Right lobe of liver (tissue), 4 donors: ENCODE measurements at regions not wholly inside any gene's neighbourhood (a gene's known extent, or its start where the extent isn't known, plus 50 kb on each side); places are given as distances from the start of the nearest gene placed in this dataset.

Experiments
- CTCF ChIP-seq, 4 donors: fragments of 200-600 bp in 3 of 4; fragments of 450-650 bp in 1 of 4; IDR thresholded peaks; one replicate each; pipeline versions ENCODE4 v1.5.1 to v1.8.0; 2016 to 2022; ENCODE audit warnings: antibody characterized with exemption in 4 of 4, mild to moderate bottlenecking in 2 of 4
- POLR2A ChIP-seq: fragments of 450-650 bp; IDR thresholded peaks from one replicate; pipeline ENCODE4 v1.6.1; 2017; ENCODE audit warnings: antibody characterized with exemption, mild to moderate bottlenecking
- donor health status: DM: no; HTN: no; CAD: no.
- donor health status: DM: no; HTN: no; CAD: no.
- donor health status: DM: no; HTN: yes; CAD: no.

- TF ChIP-seq POLR2A (no peak), CTCF (IDR thresholded peaks at IDR 0.05) (no peak)
Measured at GRCh38 chr17:72434991-72435618, 314.3 kb downstream of the SOX9 start.
